A549 (cell line): ENCODE measurements at regions not wholly inside any gene's neighbourhood (a gene's known extent, or its start where the extent isn't known, plus 50 kb on each side); places are given as distances from the start of the nearest gene placed in this dataset.

Source experiments
- ATAC-seq, 2 experiments: fragments of 200-7000 bp in 1 of 2; fragments of >200 bp in 1 of 2; cut with Nextera tagmentation in 1 of 2; cut with Tn5 transposase in 1 of 2; 3 replicates each; pipeline versions ENCODE4 v1.8.0 to v1.9.1; 2018 to 2020; ENCODE audit warnings: mild to moderate bottlenecking in 1 of 2, moderate library complexity in 1 of 2
- CTCF ChIA-PET: fragments of 300-600 bp; sonication (Branson Sonifier 250); formaldehyde crosslinking; extraction: SDS; loops from one replicate; lab custom pipeline; 2021; ENCODE audit warnings: antibody characterized with exemption, inconsistent platforms; lab: Yijun Ruan, JAX
- POLR2A ChIA-PET: fragments of 350-600 bp; formaldehyde crosslinking; extraction: SDS; loops from one replicate; lab custom pipeline; 2021; ENCODE audit warnings: antibody characterized with exemption, inconsistent platforms; lab: Yijun Ruan, JAX
- DNase-seq, 2 experiments: peaks; one replicate each; pipeline versions ENCODE4 v3.0.0 to v3.0.0-alpha.2; 2011 to 2016; ENCODE audit warnings: low read depth in 1 of 2, low spot score in 1 of 2
- FAIRE-seq: peaks from 2 replicates; lab custom pipeline; 2011; peaks lifted over from hg19 to GRCh38; lab: Jason Lieb, UNC
- H3K27ac ChIP-seq, 2 experiments: fragments of >200 bp; sonication (Bioruptor Twin); formaldehyde crosslinking; 3 replicates each; pipeline ENCODE4 v1.5.1; 2016 to 2017
- H3K4me1 ChIP-seq: fragments of >200 bp; sonication (Bioruptor Twin); formaldehyde crosslinking; 3 replicates; pipeline ENCODE4 v1.6.1; 2016
- H3K4me2 ChIP-seq: fragments of >200 bp; sonication (Bioruptor Twin); formaldehyde crosslinking; 3 replicates; pipeline ENCODE4 v1.6.1; 2016
- H3K4me3 ChIP-seq: fragments of >200 bp; sonication (Bioruptor Twin); formaldehyde crosslinking; 3 replicates; pipeline ENCODE4 v1.5.1; 2016
- H3K9me3 ChIP-seq: fragments of >200 bp; sonication (Bioruptor Twin); formaldehyde crosslinking; 3 replicates; pipeline ENCODE4 v1.6.1; 2016
- BCL3 ChIP-seq: fragments of >200 bp; sonication (Bioruptor Twin); formaldehyde crosslinking; IDR thresholded peaks from 3 replicates; pipeline ENCODE4 v1.6.1; 2016
- CBX8 ChIP-seq: fragments of 200-600 bp; sonication (generic); IDR thresholded peaks from 2 replicates; pipeline ENCODE4 v1.6.1; 2016
- CEBPB ChIP-seq, 2 experiments: fragments of >200 bp in 1 of 2; sonication (Bioruptor Twin) in 1 of 2; formaldehyde crosslinking in 1 of 2; IDR thresholded peaks; 2 replicates each; pipeline ENCODE4 v1.6.1; 2012 to 2016
- CHD4 ChIP-seq: fragments of 200-600 bp; sonication (generic); IDR thresholded peaks from 2 replicates; pipeline ENCODE4 v1.6.1; 2016; ENCODE audit warnings: antibody characterized with exemption, mild to moderate bottlenecking, borderline replicate concordance
- CTCF ChIP-seq: fragments of >200 bp; sonication (Bioruptor Twin); formaldehyde crosslinking; IDR thresholded peaks from 3 replicates; pipeline ENCODE4 v1.5.1; 2016
- EHMT2 ChIP-seq: fragments of 200-600 bp; sonication (generic); IDR thresholded peaks from 2 replicates; pipeline ENCODE4 v1.6.1; 2016; ENCODE audit warnings: antibody characterized with exemption, low read depth, mild to moderate bottlenecking, moderate library complexity
- EP300 ChIP-seq, 2 experiments: fragments of >200 bp; sonication (Bioruptor Twin); formaldehyde crosslinking; IDR thresholded peaks; 2 replicates in 1 of 2; 3 replicates in 1 of 2; pipeline ENCODE4 v1.6.1; 2016 to 2017
- ESRRA ChIP-seq: fragments of 150-350 bp; IDR thresholded peaks from 2 replicates; pipeline ENCODE4 v1.6.1; 2014; ENCODE audit warnings: mild to moderate bottlenecking, low read length, borderline replicate concordance
- FOSL2 ChIP-seq, 2 experiments: fragments of 450-650 bp in 1 of 2; fragments of >200 bp in 1 of 2; sonication (Bioruptor Twin) in 1 of 2; formaldehyde crosslinking; IDR thresholded peaks; 2 replicates each; pipeline versions ENCODE4 v1.5.0 to v1.6.1; 2016 to 2020; ENCODE audit warnings: mild to moderate bottlenecking in 1 of 2, moderate library complexity in 1 of 2
- HEYL ChIP-seq: fragments of 250-450 bp; sonication (Bioruptor Pico); IDR thresholded peaks from 2 replicates; pipeline ENCODE4 v1.8.0; 2021; ENCODE audit warnings: mild to moderate bottlenecking, moderate library complexity
- HMGXB4 ChIP-seq: fragments of 250-450 bp; sonication (Bioruptor Pico); IDR thresholded peaks from 2 replicates; pipeline ENCODE4 v1.5.0; 2021; ENCODE audit warnings: mild to moderate bottlenecking, moderate library complexity, borderline replicate concordance
- HOXA7 ChIP-seq: fragments of 250-450 bp; sonication (Bioruptor Pico); IDR thresholded peaks from 2 replicates; pipeline ENCODE4 v1.5.0; 2020; ENCODE audit warnings: mild to moderate bottlenecking, moderate library complexity
- HOXB13 ChIP-seq: fragments of 250-450 bp; sonication (Bioruptor Pico); IDR thresholded peaks from 2 replicates; pipeline ENCODE4 v1.5.0; 2020; ENCODE audit warnings: low read depth, mild to moderate bottlenecking, moderate library complexity
- HOXB5 ChIP-seq: fragments of 250-450 bp; sonication (Bioruptor Pico); IDR thresholded peaks from 2 replicates; pipeline ENCODE4 v1.5.0; 2020; ENCODE audit warnings: mild to moderate bottlenecking, moderate library complexity
- JUN ChIP-seq, 2 experiments: fragments of >200 bp; sonication (Bioruptor Twin); formaldehyde crosslinking; IDR thresholded peaks; 2 replicates in 1 of 2; 3 replicates in 1 of 2; pipeline ENCODE4 v1.6.1; 2016 to 2017
- KDM5A ChIP-seq: fragments of 200-600 bp; sonication (generic); IDR thresholded peaks from 2 replicates; pipeline ENCODE4 v1.6.1; 2016; ENCODE audit warnings: antibody characterized with exemption, mild to moderate bottlenecking
- MAZ ChIP-seq: fragments of 150-350 bp; IDR thresholded peaks from 2 replicates; pipeline ENCODE4 v1.6.1; 2014; ENCODE audit warnings: antibody characterized with exemption, low read depth, low read length, borderline replicate concordance
- NPAS2 ChIP-seq: fragments of 250-450 bp; sonication (Bioruptor Pico); IDR thresholded peaks from 2 replicates; pipeline ENCODE4 v1.8.0; 2022; ENCODE audit warnings: mild to moderate bottlenecking, moderate library complexity, borderline replicate concordance
- PHF8 ChIP-seq: fragments of 200-600 bp; sonication (generic); IDR thresholded peaks from 2 replicates; pipeline ENCODE4 v1.6.1; 2016; ENCODE audit warnings: low read depth, mild to moderate bottlenecking, antibody characterized with exemption, moderate library complexity, borderline replicate concordance
- POLR2AphosphoS2 ChIP-seq: conservative IDR thresholded peaks from 2 replicates; pipeline ENCODE4 v1.6.1; 2012; ENCODE audit warnings: low read length, improper control_type of control experiment, inconsistent platforms
- RARB ChIP-seq: fragments of 250-450 bp; sonication (Bioruptor Pico); IDR thresholded peaks from 2 replicates; pipeline ENCODE4 v1.8.0; 2021; ENCODE audit warnings: mild to moderate bottlenecking, moderate library complexity
- RCOR1 ChIP-seq: fragments of 150-350 bp; IDR thresholded peaks from 2 replicates; pipeline ENCODE4 v1.6.1; 2014; ENCODE audit warnings: antibody characterized with exemption, low read length, low read depth
- RFX5 ChIP-seq: fragments of 450-650 bp; IDR thresholded peaks from 2 replicates; pipeline ENCODE4 v1.7.1; 2014; ENCODE audit warnings: antibody characterized with exemption, mild to moderate bottlenecking, moderate library complexity
- SREBF2 ChIP-seq: fragments of 450-650 bp; IDR thresholded peaks from 2 replicates; pipeline ENCODE4 v1.6.1; 2014; ENCODE audit warnings: mild to moderate bottlenecking, moderate library complexity
- TFCP2L1 ChIP-seq: fragments of 250-450 bp; sonication (Bioruptor Pico); IDR thresholded peaks from 2 replicates; pipeline ENCODE4 v1.5.0; 2021; ENCODE audit warnings: mild to moderate bottlenecking
- USF2 ChIP-seq: fragments of 450-650 bp; IDR thresholded peaks from 2 replicates; pipeline ENCODE4 v1.6.1; 2014; ENCODE audit warnings: antibody characterized with exemption
- ZSCAN20 ChIP-seq: fragments of 250-450 bp; sonication (Bioruptor Pico); IDR thresholded peaks from 2 replicates; pipeline ENCODE4 v1.8.0; 2022; ENCODE audit warnings: mild to moderate bottlenecking, moderate library complexity
- WGBS: methylation state at CpG from one replicate; pipeline ENCODE4 v1.1.6; 2017; ENCODE audit errors: missing lambda C conversion rate; 5-methylcytosine and 5-hydroxymethylcytosine counted together

GRCh38 chr4:23567338-23567737 lies 322.5 kb downstream of the PPARGC1A start:
- ATAC-seq (no peak), FAIRE-seq (no peak), DNase-seq (no peak)
- Histone ChIP-seq H3K9me3 (no peaks in the 10 kb centered on the region), H3K27ac (no peak overlapping the region), H3K4me1 (no peaks in the 10 kb centered on the region), H3K4me2 (no peak overlapping the region), H3K4me3 (no peak overlapping the region)
- POLR2A ChIA-PET, result no interaction called here
- CTCF ChIA-PET, result no interaction called here
- no peak for TF ChIP-seq FOSL2 (IDR thresholded peaks at IDR 0.05)
- TF ChIP-seq FOSL2 (CRISPR knock-in tag; IDR thresholded peaks at IDR 0.05), result no peak
- TF ChIP-seq CHD4, result no peak
- no peak for TF ChIP-seq CTCF
- TF ChIP-seq BCL3, result no peak
- no peak for TF ChIP-seq POLR2AphosphoS2
- TF ChIP-seq KDM5A, result no peak
- no peak for TF ChIP-seq EP300 (IDR thresholded peaks at IDR 0.05)
- no peak for TF ChIP-seq MAZ
- no peak for TF ChIP-seq HOXB5
- TF ChIP-seq RARB (CRISPR knock-in tag), result no peak
- no peak for TF ChIP-seq USF2
- no peak for TF ChIP-seq HMGXB4
- TF ChIP-seq JUN (IDR thresholded peaks at IDR 0.05), result no peak
- no peak for TF ChIP-seq NPAS2
- no peak for TF ChIP-seq EHMT2

GRCh38 chr4:23560748-23561147 lies 329.1 kb downstream of the PPARGC1A start:
- ATAC-seq, result no peak
- CTCF ChIA-PET, result no interaction called here
- no peak for DNase-seq
- TF ChIP-seq KDM5A (no peak), CEBPB (IDR thresholded peaks at IDR 0.05) (no peak), NPAS2 (no peak), TFCP2L1 (no peak), ZSCAN20 (CRISPR knock-in tag) (no peak), RFX5 (no peak), ESRRA (no peak), HOXB13 (CRISPR knock-in tag) (no peak), SREBF2 (no peak), EHMT2 (no peak), RCOR1 (no peak), HOXA7 (no peak), HEYL (CRISPR knock-in tag) (no peak), PHF8 (no peak), CBX8 (no peak)
- TF ChIP-seq, all 56 proteins: peak for 0
- Histone ChIP-seq H3K27ac (no peak overlapping the region), H3K9me3 (no peaks in the 10 kb centered on the region), H3K4me2 (no peak overlapping the region), H3K4me3 (no peak overlapping the region), H3K4me1 (no peaks in the 10 kb centered on the region)
- 85% methylated on average over 2 of the region's 2 CpGs for WGBS
- POLR2A ChIA-PET, result no interaction called here
- no peak for FAIRE-seq
